ENCODE measurements at regions not wholly inside any gene's neighbourhood (a gene's known extent, or its start where the extent isn't known, plus 50 kb on each side); places are given as distances from the start of the nearest gene placed in this dataset.

GRCh38 chr9:89985068-89985467 lies 380.3 kb downstream of the GADD45G start:
- Histone ChIP-seq H3K4me1 (ENCODE audit: control insufficient read depth, insufficient read depth, low read length) (no peaks in the 10 kb centered on the region; the same call in 1 of the 2 replicates), H3K4me3 (ENCODE audit: low read length) (no peak overlapping the region), H3K27me3 (ENCODE audit: control insufficient read depth, insufficient read depth, low read length) (no peaks in the 10 kb centered on the region), H3K36me3 (ENCODE audit: control insufficient read depth, insufficient read depth, low read length) (no peaks in the 10 kb centered on the region), H3K27ac (ENCODE audit: low read length) (no peak overlapping the region), H3K9me3 (ENCODE audit: control insufficient read depth, insufficient read depth, low read length) (no peaks in the 10 kb centered on the region)
- no CpG with 5 or more reads among the region's 2 CpGs for WGBS (ENCODE audit: insufficient coverage, insufficient read length)
- DNase-seq (ENCODE audit: low read depth, low spot score), result no peak

DNA sequence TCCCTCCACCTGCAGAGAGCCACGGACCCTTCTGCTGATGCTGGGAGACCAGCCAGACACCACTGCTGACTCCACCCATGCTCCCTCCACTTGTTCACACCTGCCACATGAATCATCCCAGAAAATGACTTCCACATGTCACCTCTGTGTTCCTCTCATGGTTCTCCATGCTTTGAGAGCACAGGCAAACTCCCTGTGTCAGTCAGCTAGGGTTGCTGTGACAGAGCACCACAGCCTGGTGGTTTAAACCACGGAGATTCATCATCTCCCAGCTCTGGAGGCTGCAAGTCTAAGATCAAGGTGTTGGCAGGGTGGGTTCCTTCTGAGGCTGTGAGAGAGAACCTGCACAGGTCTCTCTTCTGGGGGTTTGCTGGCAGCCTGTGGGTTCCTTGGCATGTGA lies 381.4 kb downstream of the GADD45G start:
- H3K4me1 ChIP-seq (ENCODE audit: control insufficient read depth, insufficient read depth, low read length), result no peaks in the 10 kb centered on the region; the same call in 1 of the 2 replicates
- DNase-seq (ENCODE audit: low read depth, low spot score), result no peak
- H3K4me3 ChIP-seq (ENCODE audit: low read length), result no peak overlapping the region
- H3K9me3 ChIP-seq (ENCODE audit: control insufficient read depth, insufficient read depth, low read length), result 0 out of 2 replicates have a peak, but pooled peaks cover 2% of the 10 kb centered on the region
- no CpG with 5 or more reads among the region's 2 CpGs for WGBS (ENCODE audit: insufficient coverage, insufficient read length)
- H3K36me3 ChIP-seq (ENCODE audit: control insufficient read depth, insufficient read depth, low read length), result no peaks in the 10 kb centered on the region
- H3K27me3 ChIP-seq (ENCODE audit: control insufficient read depth, insufficient read depth, low read length), result no peaks in the 10 kb centered on the region
- no peak overlapping the region for H3K27ac ChIP-seq (ENCODE audit: low read length)

- Histone ChIP-seq H3K36me3 (ENCODE audit: control insufficient read depth, insufficient read depth, low read length) (no peaks in the 10 kb centered on the region), H3K27me3 (ENCODE audit: control insufficient read depth, insufficient read depth, low read length) (no peaks in the 10 kb centered on the region), H3K27ac (ENCODE audit: low read length) (no peak overlapping the region), H3K9me3 (ENCODE audit: control insufficient read depth, insufficient read depth, low read length) (0 out of 2 replicates have a peak, but pooled peaks cover 2% of the 10 kb centered on the region), H3K4me3 (ENCODE audit: low read length) (no peak overlapping the region), H3K4me1 (ENCODE audit: control insufficient read depth, insufficient read depth, low read length) (no peaks in the 10 kb centered on the region; the same call in 1 of the 2 replicates)
- DNase-seq (ENCODE audit: low read depth, low spot score), result no peak
- WGBS (ENCODE audit: insufficient coverage, insufficient read length), result no CpG with 5 or more reads among the region's 1 CpG
Measured at GRCh38 chr9:89988458-89988857, 383.6 kb downstream of the GADD45G start.

DNA sequence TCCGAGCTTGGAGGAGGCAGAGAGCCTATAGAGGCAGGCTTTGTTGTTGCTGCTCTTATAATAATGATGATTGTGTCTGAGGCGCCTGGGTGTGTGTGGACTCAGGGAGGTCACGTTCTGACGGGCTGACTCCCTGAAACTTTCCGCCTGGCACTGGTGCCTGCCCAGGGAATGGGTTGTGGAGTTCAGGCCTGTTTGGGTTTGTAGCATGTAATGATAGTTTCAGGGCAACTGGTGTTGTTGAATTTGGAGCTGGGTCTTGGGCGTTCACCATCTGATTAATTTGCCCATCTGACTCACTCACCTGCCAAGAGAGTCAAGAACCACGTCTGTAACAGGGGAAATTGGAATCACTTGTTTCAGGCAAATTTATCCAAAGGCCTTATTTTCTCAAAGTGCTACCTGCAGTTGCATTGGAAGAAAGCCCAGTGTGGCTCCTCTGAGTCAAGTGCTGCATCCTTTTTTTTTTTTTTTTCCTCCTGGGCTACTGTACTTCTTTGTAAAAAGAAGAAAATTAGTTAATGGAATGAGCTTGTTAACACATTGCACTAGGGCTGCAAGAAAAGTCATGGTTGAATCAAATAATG lies 386.5 kb downstream of the GADD45G start:
- 0 out of 2 replicates have a peak, but pooled peaks cover 2% of the 10 kb centered on the region for H3K9me3 ChIP-seq (ENCODE audit: control insufficient read depth, insufficient read depth, low read length)
- DNase-seq (ENCODE audit: low read depth, low spot score), result no peak
- H3K4me1 ChIP-seq (ENCODE audit: control insufficient read depth, insufficient read depth, low read length), result peaks cover 3% of the 10 kb centered on the region
- no peak overlapping the region for H3K27ac ChIP-seq (ENCODE audit: low read length)
- no peaks in the 10 kb centered on the region for H3K36me3 ChIP-seq (ENCODE audit: control insufficient read depth, insufficient read depth, low read length)
- H3K27me3 ChIP-seq (ENCODE audit: control insufficient read depth, insufficient read depth, low read length), result no peaks in the 10 kb centered on the region
- no CpG with 5 or more reads among the region's 7 CpGs for WGBS (ENCODE audit: insufficient coverage, insufficient read length)
- no peak overlapping the region for H3K4me3 ChIP-seq (ENCODE audit: low read length)

- H3K4me3 ChIP-seq (ENCODE audit: low read length), result no peak overlapping the region
- 0 out of 2 replicates have a peak, but pooled peaks cover 2% of the 10 kb centered on the region for H3K9me3 ChIP-seq (ENCODE audit: control insufficient read depth, insufficient read depth, low read length)
- no peak for DNase-seq (ENCODE audit: low read depth, low spot score)
- peaks cover 3% of the 10 kb centered on the region for H3K4me1 ChIP-seq (ENCODE audit: control insufficient read depth, insufficient read depth, low read length)
- no peaks in the 10 kb centered on the region for H3K36me3 ChIP-seq (ENCODE audit: control insufficient read depth, insufficient read depth, low read length)
- WGBS (ENCODE audit: insufficient coverage, insufficient read length), result no CpG with 5 or more reads among the region's 16 CpGs
- no peaks in the 10 kb centered on the region for H3K27me3 ChIP-seq (ENCODE audit: control insufficient read depth, insufficient read depth, low read length)
- H3K27ac ChIP-seq (ENCODE audit: low read length), result no peak overlapping the region
Measured at GRCh38 chr9:89992326-89993198, 387.8 kb downstream of the GADD45G start.

- Histone ChIP-seq H3K4me1 (ENCODE audit: control insufficient read depth, insufficient read depth, low read length) (peaks cover 3% of the 10 kb centered on the region), H3K9me3 (ENCODE audit: control insufficient read depth, insufficient read depth, low read length) (0 out of 2 replicates have a peak, but pooled peaks cover 2% of the 10 kb centered on the region), H3K27me3 (ENCODE audit: control insufficient read depth, insufficient read depth, low read length) (no peaks in the 10 kb centered on the region), H3K27ac (ENCODE audit: low read length) (no peak overlapping the region), H3K36me3 (ENCODE audit: control insufficient read depth, insufficient read depth, low read length) (no peaks in the 10 kb centered on the region), H3K4me3 (ENCODE audit: low read length) (no peak overlapping the region)
- WGBS (ENCODE audit: insufficient coverage, insufficient read length), result no CpG with 5 or more reads among the region's 5 CpGs
- no peak for DNase-seq (ENCODE audit: low read depth, low spot score)
Measured at GRCh38 chr9:89993678-89994630, 389.1 kb downstream of the GADD45G start.

DNA sequence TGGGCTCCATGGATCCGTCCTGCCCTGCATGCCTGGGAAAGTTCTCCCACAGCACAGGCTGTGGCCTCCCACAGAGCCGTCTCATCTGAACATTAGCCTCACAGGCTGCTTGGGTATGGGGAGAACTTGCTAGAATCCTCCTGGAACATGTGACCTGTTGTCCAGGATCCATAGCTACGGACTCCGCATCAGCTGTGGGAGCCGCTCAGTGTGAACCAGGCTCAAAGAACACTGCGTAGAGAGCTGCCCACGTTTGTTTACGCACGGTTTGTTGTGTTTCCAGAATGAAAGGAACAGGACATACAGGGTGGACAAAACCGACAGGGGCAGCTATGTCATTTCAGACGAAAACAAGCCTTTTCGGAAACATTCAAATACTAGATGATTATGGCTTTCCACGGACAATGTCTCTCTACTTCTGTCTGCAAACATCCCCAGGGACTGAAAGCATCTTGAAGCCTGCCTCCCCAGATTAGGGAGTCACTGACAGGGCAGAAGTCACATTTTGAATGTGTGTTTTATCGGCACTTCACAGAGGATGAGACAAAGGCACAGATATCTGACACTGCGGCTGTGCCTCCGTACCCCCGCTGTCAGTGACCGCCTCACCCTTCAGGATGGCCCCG lies 390.3 kb downstream of the GADD45G start:
- Histone ChIP-seq H3K4me3 (ENCODE audit: low read length) (no peak overlapping the region), H3K9me3 (ENCODE audit: control insufficient read depth, insufficient read depth, low read length) (0 out of 2 replicates have a peak, but pooled peaks cover 2% of the 10 kb centered on the region), H3K27ac (ENCODE audit: low read length) (no peak overlapping the region), H3K4me1 (ENCODE audit: control insufficient read depth, insufficient read depth, low read length) (peaks cover 3% of the 10 kb centered on the region), H3K27me3 (ENCODE audit: control insufficient read depth, insufficient read depth, low read length) (no peaks in the 10 kb centered on the region), H3K36me3 (ENCODE audit: control insufficient read depth, insufficient read depth, low read length) (no peaks in the 10 kb centered on the region)
- no peak for DNase-seq (ENCODE audit: low read depth, low spot score)
- WGBS (ENCODE audit: insufficient coverage, insufficient read length), result no CpG with 5 or more reads among the region's 19 CpGs

DNA sequence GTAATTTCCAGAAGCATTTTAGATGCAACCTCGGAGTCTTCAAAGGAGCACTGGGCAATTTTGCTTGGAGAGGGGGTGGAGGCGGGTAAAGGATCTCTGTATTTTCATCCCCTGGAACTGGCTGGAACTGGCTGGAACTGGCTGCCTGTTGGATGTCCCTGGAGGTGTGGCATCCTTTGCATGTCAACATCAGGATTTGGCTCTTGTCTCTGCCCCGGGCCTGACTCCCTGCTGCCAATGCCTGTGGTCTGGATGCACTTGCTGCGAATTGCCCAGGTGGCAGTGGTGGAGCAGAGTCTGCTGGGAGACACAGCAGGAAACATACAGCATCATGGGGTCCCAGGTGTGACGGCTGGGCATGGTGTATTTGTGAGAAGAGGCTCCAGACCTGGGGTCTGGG lies 391.3 kb downstream of the GADD45G start:
- H3K4me3 ChIP-seq (ENCODE audit: low read length), result no peak overlapping the region
- DNase-seq (ENCODE audit: low read depth, low spot score), result no peak
- no peaks in the 10 kb centered on the region for H3K27me3 ChIP-seq (ENCODE audit: control insufficient read depth, insufficient read depth, low read length)
- no CpG with 5 or more reads among the region's 5 CpGs for WGBS (ENCODE audit: insufficient coverage, insufficient read length)
- no peaks in the 10 kb centered on the region for H3K36me3 ChIP-seq (ENCODE audit: control insufficient read depth, insufficient read depth, low read length)
- peaks cover 3% of the 10 kb centered on the region for H3K4me1 ChIP-seq (ENCODE audit: control insufficient read depth, insufficient read depth, low read length)
- no peak overlapping the region for H3K27ac ChIP-seq (ENCODE audit: low read length)
- H3K9me3 ChIP-seq (ENCODE audit: control insufficient read depth, insufficient read depth, low read length), result no peaks in the 10 kb centered on the region

DNA sequence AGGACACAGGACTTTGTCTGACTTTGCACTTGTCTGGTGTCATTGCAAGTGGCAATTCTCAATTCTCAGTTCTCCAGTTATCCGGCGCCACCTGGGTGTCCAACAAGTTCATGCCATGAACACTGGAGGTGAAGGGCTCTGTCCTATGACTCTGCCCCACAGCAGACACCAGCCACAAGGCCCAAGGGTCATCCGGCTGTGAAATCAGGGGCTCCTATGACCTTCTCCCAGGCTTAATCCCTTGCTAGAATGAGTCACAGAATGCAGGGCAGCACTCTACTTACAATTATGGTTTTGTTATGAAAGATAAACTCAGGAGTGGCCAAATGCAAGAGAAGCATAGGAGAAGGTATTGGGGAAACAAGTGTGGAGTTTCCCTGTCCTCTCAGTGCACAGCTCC lies 392.0 kb downstream of the GADD45G start:
- no peak for DNase-seq (ENCODE audit: low read depth, low spot score)
- no peaks in the 10 kb centered on the region for H3K36me3 ChIP-seq (ENCODE audit: control insufficient read depth, insufficient read depth, low read length)
- H3K4me3 ChIP-seq (ENCODE audit: low read length), result no peak overlapping the region
- H3K27ac ChIP-seq (ENCODE audit: low read length), result no peak overlapping the region
- no CpG with 5 or more reads among the region's 3 CpGs for WGBS (ENCODE audit: insufficient coverage, insufficient read length)
- peaks cover 3% of the 10 kb centered on the region for H3K4me1 ChIP-seq (ENCODE audit: control insufficient read depth, insufficient read depth, low read length)
- no peaks in the 10 kb centered on the region for H3K27me3 ChIP-seq (ENCODE audit: control insufficient read depth, insufficient read depth, low read length)
- no peaks in the 10 kb centered on the region for H3K9me3 ChIP-seq (ENCODE audit: control insufficient read depth, insufficient read depth, low read length)
